RWPE1 (cell line): ENCODE measurements at regions not wholly inside any gene's neighbourhood (a gene's known extent, or its start where the extent isn't known, plus 50 kb on each side); places are given as distances from the start of the nearest gene placed in this dataset.

ENCODE experiments used
- CTCF ChIA-PET: fragments of 350-600 bp; sonication (Branson Sonifier 250); formaldehyde crosslinking; extraction: SDS; loops from one replicate; lab custom pipeline; 2021; lab: Yijun Ruan, JAX
- POLR2A ChIA-PET: fragments of 400-600 bp; formaldehyde crosslinking; extraction: SDS; loops from one replicate; lab custom pipeline; 2020; ENCODE audit warnings: antibody characterized with exemption; ENCODE audit not compliant: low non-redundant PET; lab: Yijun Ruan, JAX
- DNase-seq: peaks from one replicate; pipeline ENCODE4 v3.0.0; 2012; ENCODE audit warnings: low spot score
- H3K27ac ChIP-seq: fragments of 450-650 bp; 2 replicates; pipeline ENCODE4 v1.5.1; 2017
- CTCF ChIP-seq: fragments of 450-650 bp; conservative IDR thresholded peaks from 2 replicates; pipeline ENCODE4 v1.5.1; 2017; ENCODE audit warnings: low read depth, mild to moderate bottlenecking

- no peak for TF ChIP-seq CTCF
- POLR2A ChIA-PET = no interaction called here
- DNase-seq = no peak
- no peak overlapping the region for H3K27ac ChIP-seq
- CTCF ChIA-PET = no interaction called here
These were observed 81.5 kb upstream of the DHX40 start for GRCh38 chr17:59483860-59484259.

GRCh38 chr17:59485015-59485414 lies 80.4 kb upstream of the DHX40 start:
- no peak overlapping the region for H3K27ac ChIP-seq
- TF ChIP-seq CTCF = no peak
- ChIA-PET CTCF (no interaction called here), POLR2A (no interaction called here)
- no peak for DNase-seq

GRCh38 chr17:59485946-59486345 lies 79.5 kb upstream of the DHX40 start:
- ChIA-PET POLR2A (no interaction called here), CTCF (no interaction called here)
- no peak overlapping the region for H3K27ac ChIP-seq
- no peak for DNase-seq
- TF ChIP-seq CTCF = no peak

- H3K27ac ChIP-seq = no peak overlapping the region
- ChIA-PET POLR2A (no interaction called here), CTCF (no interaction called here)
- no peak for TF ChIP-seq CTCF
- no peak for DNase-seq
These were observed 78.1 kb upstream of the DHX40 start for GRCh38 chr17:59487161-59487873.

- TF ChIP-seq CTCF = no peak
- ChIA-PET POLR2A (interaction anchor here (0.5 kb wide), 1 partner anchor 1099 kb away, joined by 6 read pairs; no protein-coding TSS in a partner anchor), CTCF (interaction anchor here (0.7 kb wide), 1 partner anchor 48 kb away, joined by 3 read pairs; no protein-coding TSS in a partner anchor)
- no peak overlapping the region for H3K27ac ChIP-seq
- no peak for DNase-seq
These were observed 76.6 kb upstream of the DHX40 start for GRCh38 chr17:59488805-59489204.

- POLR2A ChIA-PET = no interaction called here
- no peak overlapping the region for H3K27ac ChIP-seq
- no peak for TF ChIP-seq CTCF
- CTCF ChIA-PET = interaction anchor here (0.6 kb wide), 2 partner anchors 33 to 432 kb away, joined by 5 to 6 read pairs; no protein-coding TSS in a partner anchor
- no peak for DNase-seq
These were observed 75.2 kb upstream of the DHX40 start for GRCh38 chr17:59490216-59490615.
